Neural progenitor cell (in vitro differentiated cells): ENCODE measurements at regions not wholly inside any gene's neighbourhood (a gene's known extent, or its start where the extent isn't known, plus 50 kb on each side); places are given as distances from the start of the nearest gene placed in this dataset.

Source experiments
- DNase-seq: peaks from one replicate; pipeline ENCODE4 v3.0.0-alpha.2; 2016; ENCODE audit warnings: low spot score
- H2AFZ ChIP-seq: fragments of 200-600 bp; sonication (generic); replicated peaks from 2 replicates; pipeline ENCODE4 v1.6.1; 2016; ENCODE audit warnings: antibody characterized with exemption
- H3F3A ChIP-seq: fragments of 200-600 bp; sonication (generic); 2 replicates; pipeline ENCODE4 v1.6.1; 2016; ENCODE audit warnings: antibody characterized with exemption, low read depth
- H3K27ac ChIP-seq: fragments of 200-600 bp; sonication (generic); 2 replicates; pipeline ENCODE4 v1.5.1; 2016; ENCODE audit warnings: mild to moderate bottlenecking
- H3K27me3 ChIP-seq: fragments of 200-600 bp; sonication (generic); 2 replicates; pipeline ENCODE4 v1.6.1; 2016; ENCODE audit warnings: mild to moderate bottlenecking, moderate library complexity
- H3K36me3 ChIP-seq: fragments of 200-600 bp; sonication (generic); 2 replicates; pipeline ENCODE4 v1.5.1; 2016
- H3K4me1 ChIP-seq: fragments of 200-600 bp; sonication (generic); 2 replicates; pipeline ENCODE4 v1.6.1; 2016; ENCODE audit warnings: mixed run types
- H3K4me2 ChIP-seq: fragments of 200-600 bp; sonication (generic); 2 replicates; pipeline ENCODE4 v1.6.1; 2016
- H3K4me3 ChIP-seq: fragments of 200-600 bp; sonication (generic); 2 replicates; pipeline ENCODE4 v1.5.1; 2016
- H3K79me2 ChIP-seq: fragments of 200-600 bp; sonication (generic); 2 replicates; pipeline ENCODE4 v1.6.1; 2016; ENCODE audit warnings: low read depth
- H3K9ac ChIP-seq: fragments of 200-600 bp; sonication (generic); 2 replicates; pipeline ENCODE4 v1.6.1; 2016
- H3K9me3 ChIP-seq: fragments of 200-600 bp; sonication (generic); 2 replicates; pipeline ENCODE4 v1.5.1; 2016; ENCODE audit warnings: low read depth
- H4K20me1 ChIP-seq: fragments of 200-600 bp; sonication (generic); 2 replicates; pipeline ENCODE4 v1.6.1; 2016; ENCODE audit warnings: low read depth
- H3K27ac Mint-ChIP-seq: 3 replicates; pipeline ENCODE4 v1.8.0; 2021; ENCODE audit warnings: mixed read lengths
- H3K27me3 Mint-ChIP-seq: 2 replicates; pipeline ENCODE4 v1.8.0; 2022; ENCODE audit warnings: low read depth, mild to moderate bottlenecking, inconsistent platforms, moderate library complexity, mixed read lengths; ENCODE audit not compliant: insufficient read depth
- H3K36me3 Mint-ChIP-seq: 3 replicates; pipeline ENCODE4 v1.8.0; 2021; ENCODE audit warnings: mixed read lengths
- H3K4me1 Mint-ChIP-seq: 3 replicates; pipeline ENCODE4 v1.8.0; 2021; ENCODE audit warnings: mixed read lengths
- H3K4me3 Mint-ChIP-seq: 3 replicates; pipeline ENCODE4 v1.8.0; 2021; ENCODE audit warnings: mild to moderate bottlenecking, moderate library complexity, mixed read lengths
- H3K9me3 Mint-ChIP-seq: 3 replicates; pipeline ENCODE4 v1.8.0; 2020; ENCODE audit warnings: mixed read lengths
- EZH2 ChIP-seq: fragments of 200-600 bp; sonication (generic); IDR thresholded peaks from 2 replicates; pipeline ENCODE4 v1.6.1; 2017; ENCODE audit warnings: antibody characterized with exemption, mild to moderate bottlenecking, moderate library complexity
- EZH2phosphoT487 ChIP-seq: fragments of 200-600 bp; sonication (generic); IDR thresholded peaks from 2 replicates; pipeline ENCODE4 v1.6.1; 2017; ENCODE audit warnings: antibody characterized with exemption
- TF ChIP-seq, protein P1 (sequence below): fragments of 200-600 bp; sonication (generic); IDR thresholded peaks from 2 replicates; pipeline ENCODE4 v1.5.1; 2017; ENCODE audit warnings: antibody characterized with exemption, mild to moderate bottlenecking

DNA sequence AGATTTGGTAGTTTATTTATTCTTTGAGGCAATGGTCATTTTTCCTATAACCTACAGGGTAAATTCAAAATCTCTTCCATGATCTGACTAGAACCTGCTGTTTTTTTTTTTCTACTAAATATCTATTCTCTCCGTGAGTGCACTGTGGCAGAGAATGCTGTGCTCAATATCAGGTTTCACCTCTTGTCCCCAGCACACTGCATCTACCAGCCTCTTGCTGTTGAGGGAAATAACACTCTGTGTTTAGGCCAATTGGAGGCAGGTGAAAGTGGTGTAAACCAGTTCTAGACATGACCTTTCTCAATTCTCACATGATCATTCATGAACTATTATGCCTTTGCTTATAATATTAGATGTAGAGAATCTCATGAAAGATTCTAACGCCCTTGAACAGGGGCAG is 2365.9 kb downstream of the MAT2B start:
- H3K4me2 ChIP-seq = no peak overlapping the region
- Mint-ChIP-seq H3K4me1 (peaks cover 3% of the 10 kb centered on the region), H3K36me3 (no peaks in the 10 kb centered on the region), H3K9me3 (no peaks in the 10 kb centered on the region), H3K27ac (no peak overlapping the region), H3K4me3 (no peak overlapping the region), H3K27me3 (no peaks in the 10 kb centered on the region)
- H3K4me3 ChIP-seq = no peak overlapping the region
- no peak overlapping the region for H3K9ac ChIP-seq
- DNase-seq = peak; percentile 11
- no peaks in the 10 kb centered on the region for H3K27me3 ChIP-seq
- H3K27ac ChIP-seq = no peak overlapping the region
- TF ChIP-seq EZH2 (no peak), EZH2phosphoT487 (no peak)
- TF ChIP-seq, protein P1, sequence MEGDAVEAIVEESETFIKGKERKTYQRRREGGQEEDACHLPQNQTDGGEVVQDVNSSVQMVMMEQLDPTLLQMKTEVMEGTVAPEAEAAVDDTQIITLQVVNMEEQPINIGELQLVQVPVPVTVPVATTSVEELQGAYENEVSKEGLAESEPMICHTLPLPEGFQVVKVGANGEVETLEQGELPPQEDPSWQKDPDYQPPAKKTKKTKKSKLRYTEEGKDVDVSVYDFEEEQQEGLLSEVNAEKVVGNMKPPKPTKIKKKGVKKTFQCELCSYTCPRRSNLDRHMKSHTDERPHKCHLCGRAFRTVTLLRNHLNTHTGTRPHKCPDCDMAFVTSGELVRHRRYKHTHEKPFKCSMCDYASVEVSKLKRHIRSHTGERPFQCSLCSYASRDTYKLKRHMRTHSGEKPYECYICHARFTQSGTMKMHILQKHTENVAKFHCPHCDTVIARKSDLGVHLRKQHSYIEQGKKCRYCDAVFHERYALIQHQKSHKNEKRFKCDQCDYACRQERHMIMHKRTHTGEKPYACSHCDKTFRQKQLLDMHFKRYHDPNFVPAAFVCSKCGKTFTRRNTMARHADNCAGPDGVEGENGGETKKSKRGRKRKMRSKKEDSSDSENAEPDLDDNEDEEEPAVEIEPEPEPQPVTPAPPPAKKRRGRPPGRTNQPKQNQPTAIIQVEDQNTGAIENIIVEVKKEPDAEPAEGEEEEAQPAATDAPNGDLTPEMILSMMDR = no peak
- no peaks in the 10 kb centered on the region for H3F3A ChIP-seq
- no peaks in the 10 kb centered on the region for H3K9me3 ChIP-seq
- H3K4me1 ChIP-seq = no peaks in the 10 kb centered on the region
- peak overlapping the region; percentile 61 for H2AFZ ChIP-seq
- no peaks in the 10 kb centered on the region for H4K20me1 ChIP-seq
- no peaks in the 10 kb centered on the region for H3K79me2 ChIP-seq
- no peaks in the 10 kb centered on the region for H3K36me3 ChIP-seq

DNA sequence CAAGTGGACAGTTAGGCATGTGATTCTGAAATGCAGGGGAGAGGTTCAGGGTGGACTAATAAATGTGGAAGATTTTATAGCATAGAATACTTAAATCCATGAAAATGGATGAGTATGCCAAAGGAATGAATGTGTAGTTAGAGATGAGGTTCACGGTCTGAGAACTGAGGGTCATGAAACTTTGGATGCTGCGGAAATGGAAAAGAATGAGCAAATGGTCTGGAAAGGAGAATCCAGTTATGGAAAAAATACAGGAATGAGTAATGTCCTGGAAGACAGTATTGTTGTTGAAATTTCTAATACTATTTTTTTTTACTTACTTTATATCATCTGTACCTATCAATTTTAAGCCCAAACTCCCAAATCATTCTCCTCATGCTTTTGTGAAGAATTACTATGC is 2369.4 kb downstream of the MAT2B start:
- no peak for DNase-seq
- Histone ChIP-seq H3K79me2 (no peaks in the 10 kb centered on the region), H3K27me3 (no peaks in the 10 kb centered on the region), H2AFZ (no peak overlapping the region), H3K9me3 (no peaks in the 10 kb centered on the region), H3K36me3 (no peaks in the 10 kb centered on the region), H3K4me2 (no peak overlapping the region), H3K9ac (no peak overlapping the region), H3K27ac (no peak overlapping the region), H3F3A (no peaks in the 10 kb centered on the region), H3K4me3 (no peak overlapping the region), H4K20me1 (no peaks in the 10 kb centered on the region), H3K4me1 (no peaks in the 10 kb centered on the region)
- Mint-ChIP-seq H3K4me3 (no peak overlapping the region), H3K36me3 (no peaks in the 10 kb centered on the region), H3K9me3 (peaks cover 2% of the 10 kb centered on the region), H3K4me1 (peaks cover 3% of the 10 kb centered on the region), H3K27me3 (peaks cover 2% of the 10 kb centered on the region), H3K27ac (no peak overlapping the region)
- TF ChIP-seq EZH2phosphoT487 = no peak
- TF ChIP-seq EZH2 = no peak
- TF ChIP-seq, protein P1 = no peak

DNA sequence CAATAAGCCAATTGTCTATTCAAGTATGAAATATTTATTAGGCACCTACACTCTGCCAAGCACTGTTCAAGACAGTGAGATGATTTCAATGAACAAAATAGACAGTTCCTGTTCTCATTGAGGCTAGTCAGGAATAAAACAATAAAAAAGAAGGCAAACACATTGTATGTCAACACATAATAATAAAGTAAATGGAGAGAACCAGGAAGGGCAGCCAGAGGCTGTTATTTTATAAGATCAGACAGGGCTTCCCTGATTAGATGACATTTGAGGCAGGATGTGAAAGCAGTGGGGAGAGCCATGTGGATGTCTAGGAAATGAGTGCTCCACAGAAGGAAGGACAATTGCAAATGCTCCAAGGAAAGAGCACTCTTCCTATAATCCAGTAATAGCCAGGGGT is 2371.1 kb downstream of the MAT2B start:
- Histone ChIP-seq H3K4me1 (no peaks in the 10 kb centered on the region), H3F3A (no peaks in the 10 kb centered on the region), H3K4me2 (no peak overlapping the region), H3K27me3 (no peaks in the 10 kb centered on the region), H3K4me3 (no peak overlapping the region), H3K9ac (no peak overlapping the region), H2AFZ (no peak overlapping the region), H4K20me1 (no peaks in the 10 kb centered on the region), H3K27ac (no peak overlapping the region), H3K36me3 (no peaks in the 10 kb centered on the region), H3K9me3 (no peaks in the 10 kb centered on the region), H3K79me2 (no peaks in the 10 kb centered on the region)
- Mint-ChIP-seq H3K27ac (no peak overlapping the region), H3K4me1 (no peaks in the 10 kb centered on the region), H3K36me3 (no peaks in the 10 kb centered on the region), H3K4me3 (no peak overlapping the region), H3K9me3 (peaks cover 2% of the 10 kb centered on the region), H3K27me3 (peaks cover 2% of the 10 kb centered on the region)
- TF ChIP-seq EZH2 (no peak), EZH2phosphoT487 (no peak)
- TF ChIP-seq, protein P1 = no peak
- no peak for DNase-seq

DNA sequence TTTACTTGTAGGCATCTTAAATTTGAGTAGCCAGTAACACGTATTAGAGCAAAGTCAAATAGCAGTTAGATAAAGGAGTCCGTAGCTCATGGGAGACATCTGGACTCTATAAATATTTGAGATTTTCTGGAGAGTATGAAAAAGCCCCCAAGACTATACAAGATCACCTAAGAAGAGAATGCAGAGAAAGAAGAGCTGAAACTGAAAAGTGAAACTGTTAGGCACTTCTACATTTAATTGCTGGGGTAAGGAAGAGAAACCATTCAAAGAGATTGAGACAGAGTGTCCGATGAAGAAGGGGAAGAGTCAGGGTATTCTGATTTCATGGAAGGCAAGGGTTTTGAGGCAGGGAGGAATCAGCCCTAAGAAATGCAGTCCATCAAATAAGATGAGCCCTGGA is 2372.1 kb downstream of the MAT2B start:
- peaks cover 2% of the 10 kb centered on the region for H3K27me3 Mint-ChIP-seq
- Histone ChIP-seq H3K27ac (no peak overlapping the region), H3K27me3 (no peaks in the 10 kb centered on the region), H3K4me3 (no peak overlapping the region), H4K20me1 (no peaks in the 10 kb centered on the region), H2AFZ (no peak overlapping the region), H3K36me3 (no peaks in the 10 kb centered on the region), H3K79me2 (no peaks in the 10 kb centered on the region), H3K9me3 (no peaks in the 10 kb centered on the region), H3K4me2 (no peak overlapping the region), H3K4me1 (no peaks in the 10 kb centered on the region), H3K9ac (no peak overlapping the region), H3F3A (no peaks in the 10 kb centered on the region)
- no peak for DNase-seq
- no peak overlapping the region for H3K4me3 Mint-ChIP-seq
- no peak for TF ChIP-seq EZH2
- TF ChIP-seq EZH2phosphoT487 = no peak
- TF ChIP-seq, protein P1 = no peak
- no peaks in the 10 kb centered on the region for H3K36me3 Mint-ChIP-seq
- H3K4me1 Mint-ChIP-seq = no peaks in the 10 kb centered on the region
- peaks cover 2% of the 10 kb centered on the region for H3K9me3 Mint-ChIP-seq
- H3K27ac Mint-ChIP-seq = no peak overlapping the region
